HEK293T (cell line): ENCODE measurements at regions not wholly inside any gene's neighbourhood (a gene's known extent, or its start where the extent isn't known, plus 50 kb on each side); places are given as distances from the start of the nearest gene placed in this dataset.

Experiments
- ARNT ChIP-seq: fragments of 450-650 bp; IDR thresholded peaks from 2 replicates; pipeline ENCODE4 v1.6.1; 2017; ENCODE audit warnings: mild to moderate bottlenecking
- BHLHE40 ChIP-seq: fragments of 450-650 bp; IDR thresholded peaks from 2 replicates; pipeline ENCODE4 v1.6.1; 2016; ENCODE audit warnings: mild to moderate bottlenecking, moderate library complexity, borderline replicate concordance
- FOXA1 ChIP-seq: fragments of 450-650 bp; IDR thresholded peaks from 2 replicates; pipeline ENCODE4 v1.6.1; 2016; ENCODE audit warnings: mild to moderate bottlenecking
- FOXM1 ChIP-seq: fragments of 450-650 bp; IDR thresholded peaks from 2 replicates; pipeline ENCODE4 v1.6.1; 2017; ENCODE audit warnings: mild to moderate bottlenecking, borderline replicate concordance
- HDGF ChIP-seq: fragments of 450-650 bp; IDR thresholded peaks from 2 replicates; pipeline ENCODE4 v1.6.1; 2017; ENCODE audit warnings: antibody characterized with exemption, borderline replicate concordance
- TARDBP ChIP-seq: fragments of 450-650 bp; IDR thresholded peaks from 2 replicates; pipeline ENCODE4 v1.6.1; 2016

- TF ChIP-seq TARDBP = no peak
- no peak for TF ChIP-seq FOXA1
- TF ChIP-seq FOXM1 = no peak
- no peak for TF ChIP-seq ARNT
- TF ChIP-seq HDGF = no peak
- no peak for TF ChIP-seq BHLHE40
These were observed 53.6 kb upstream of the CAB39 start for GRCh38 chr2:230658877-230659652.
